NCI-H1417 treated with DMSO at 0.1 percent for 48 hours (cell line): ENCODE measurements at regions not wholly inside any gene's neighbourhood (a gene's known extent, or its start where the extent isn't known, plus 50 kb on each side); places are given as distances from the start of the nearest gene placed in this dataset.

ENCODE experiments used
- DNase-seq: peaks from one replicate; lab custom pipeline; 2025; lab: John Stamatoyannopoulos, UW

DNA sequence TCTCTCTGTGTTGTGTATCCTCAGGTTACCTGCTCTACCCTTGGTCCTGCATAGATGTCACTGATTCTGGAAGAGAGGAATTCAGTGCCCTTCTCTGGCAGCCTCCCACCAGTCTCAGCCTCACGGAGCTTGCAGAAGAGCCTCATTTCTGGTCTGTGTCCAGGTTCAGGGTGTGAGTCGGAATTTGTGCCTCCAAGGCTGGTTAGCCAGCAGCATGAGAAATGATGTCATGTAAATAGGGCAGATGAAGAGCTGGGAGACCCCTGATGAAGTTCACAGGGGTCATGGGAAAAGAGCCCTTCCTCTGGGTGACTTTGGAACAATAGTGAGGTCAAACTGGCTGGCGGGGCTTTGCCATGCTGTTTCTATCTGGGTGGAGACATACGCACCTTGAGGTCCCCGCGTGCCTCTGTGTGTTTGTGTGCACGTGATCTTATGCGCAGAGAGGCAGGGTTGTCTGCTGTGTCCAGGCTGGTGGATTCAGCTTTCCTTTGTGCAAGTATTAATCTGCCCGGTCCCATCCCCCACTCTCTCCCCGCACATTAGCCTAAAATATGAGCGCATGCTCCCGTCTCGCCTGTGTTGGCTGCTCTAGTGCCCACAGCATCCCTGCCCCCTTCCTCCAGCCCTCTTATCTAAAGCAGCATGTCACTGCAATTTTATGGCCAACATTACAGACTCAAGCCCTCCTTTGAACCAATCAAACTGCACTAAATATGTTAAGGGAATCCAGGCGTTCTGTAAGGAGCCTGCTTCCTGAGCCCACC is 256.3 kb upstream of the ZFHX3 start:
- DNase-seq, result no peak

GRCh38 chr16:73302942-73303341 is 255.0 kb upstream of the ZFHX3 start:
- DNase-seq, result no peak

DNA sequence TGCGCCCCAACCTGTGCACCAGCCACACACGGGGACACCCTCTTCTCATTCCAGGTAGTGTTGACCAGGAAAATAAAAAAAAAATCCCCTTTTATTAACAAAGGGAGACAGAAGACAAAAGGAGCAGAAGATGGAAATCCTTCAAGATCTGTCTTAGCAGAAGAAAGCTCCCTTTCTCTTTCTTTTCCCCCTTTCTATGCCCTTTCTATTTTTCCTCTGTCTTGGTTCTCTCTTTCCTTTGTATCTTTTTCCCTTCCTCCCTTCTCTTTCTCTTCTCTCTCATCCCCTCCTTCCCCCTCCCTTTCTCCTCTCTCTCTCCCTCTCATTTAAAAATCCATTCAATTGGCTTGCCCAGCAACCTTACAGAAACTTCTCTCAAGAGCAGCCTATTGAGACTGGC is 254.1 kb upstream of the ZFHX3 start:
- DNase-seq, result no peak

DNA sequence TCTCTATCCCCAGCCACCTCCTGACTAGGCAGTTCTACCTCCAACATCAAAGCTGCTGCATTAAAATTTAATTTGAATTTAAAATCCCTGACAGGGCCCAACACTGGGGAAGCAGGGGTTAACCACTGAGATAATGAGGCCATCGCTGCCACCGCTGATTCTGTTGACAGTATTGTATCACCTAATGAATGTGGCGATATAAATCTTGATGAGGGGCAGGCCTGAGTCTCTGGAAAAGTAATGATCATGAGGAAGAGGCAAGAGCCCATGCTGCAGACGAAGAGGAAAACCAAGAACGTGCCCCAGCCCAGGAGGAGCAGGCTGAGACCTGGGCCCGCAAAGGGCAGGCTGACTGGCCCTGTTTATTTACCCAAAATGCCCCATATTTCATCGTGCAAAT is 251.4 kb upstream of the ZFHX3 start:
- no peak for DNase-seq

DNA sequence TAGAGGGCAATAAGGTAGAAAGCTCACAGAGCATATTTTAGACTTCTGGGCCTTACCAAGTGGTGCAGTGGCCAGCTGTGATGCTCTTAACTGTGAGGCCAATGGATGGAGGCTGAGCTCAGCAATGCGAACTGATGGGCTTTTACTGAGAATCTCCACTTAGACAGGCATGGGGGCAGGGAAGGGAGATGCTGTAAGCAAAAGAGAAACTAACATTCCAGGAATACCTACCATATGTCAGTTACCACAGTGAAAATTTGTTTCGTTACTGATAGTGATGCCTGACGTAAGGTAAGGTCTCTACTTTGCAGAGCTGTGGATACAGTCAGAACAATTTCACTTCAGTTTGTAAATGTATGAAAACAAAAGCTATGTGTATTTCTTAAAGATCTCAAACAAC is 250.6 kb upstream of the ZFHX3 start:
- no peak for DNase-seq

GRCh38 chr16:73290258-73290657 is 242.3 kb upstream of the ZFHX3 start:
- no peak for DNase-seq

DNA sequence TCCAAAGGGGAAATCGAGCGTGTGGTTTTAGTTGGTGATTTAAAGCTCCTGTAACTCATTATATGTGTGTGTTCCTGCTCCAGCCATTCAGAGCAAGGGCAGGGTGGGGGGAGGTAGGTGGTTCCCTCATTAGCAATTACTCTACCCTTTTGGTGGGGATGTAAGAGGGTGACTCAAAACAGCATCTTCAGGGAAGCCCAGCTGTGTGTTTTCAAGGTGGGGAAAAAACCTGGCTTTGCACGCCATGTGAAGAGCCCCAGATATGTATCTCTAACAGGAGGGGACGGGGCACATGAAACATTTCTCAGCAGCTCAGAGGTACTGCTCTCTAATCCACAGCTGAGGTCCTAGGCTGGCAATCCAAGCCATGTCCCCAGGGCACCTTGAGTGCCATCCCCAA is 241.3 kb upstream of the ZFHX3 start:
- no peak for DNase-seq

- no peak for DNase-seq
These were observed 240.6 kb upstream of the ZFHX3 start for GRCh38 chr16:73288520-73288919.

DNA sequence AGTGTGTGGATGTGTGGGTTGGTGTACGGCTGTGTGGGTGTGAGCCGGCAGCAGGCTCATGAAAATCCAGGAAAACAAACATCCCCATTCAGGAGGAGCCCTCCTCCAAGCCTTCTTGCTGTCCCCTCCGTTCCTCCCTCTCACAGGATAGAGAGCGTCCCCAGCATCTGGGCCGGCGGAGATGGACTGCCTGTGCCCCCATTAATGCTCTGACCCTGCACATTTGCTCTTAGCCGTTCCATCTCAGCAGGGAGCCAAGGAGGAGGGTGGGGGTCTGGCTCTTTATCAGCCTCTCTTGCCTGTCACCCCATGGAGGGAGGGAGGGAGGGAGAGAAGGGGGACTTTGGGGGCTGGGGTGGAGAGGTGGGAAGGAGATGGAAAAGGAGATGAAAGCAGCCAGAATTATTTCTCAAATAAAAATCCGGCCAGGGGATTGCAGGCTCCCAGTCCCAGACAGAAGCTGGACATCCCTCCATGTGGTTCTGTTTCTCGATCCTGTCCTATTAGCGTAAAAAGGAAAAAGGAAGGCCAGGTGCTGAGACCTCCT is 240.0 kb upstream of the ZFHX3 start:
- no peak for DNase-seq

DNA sequence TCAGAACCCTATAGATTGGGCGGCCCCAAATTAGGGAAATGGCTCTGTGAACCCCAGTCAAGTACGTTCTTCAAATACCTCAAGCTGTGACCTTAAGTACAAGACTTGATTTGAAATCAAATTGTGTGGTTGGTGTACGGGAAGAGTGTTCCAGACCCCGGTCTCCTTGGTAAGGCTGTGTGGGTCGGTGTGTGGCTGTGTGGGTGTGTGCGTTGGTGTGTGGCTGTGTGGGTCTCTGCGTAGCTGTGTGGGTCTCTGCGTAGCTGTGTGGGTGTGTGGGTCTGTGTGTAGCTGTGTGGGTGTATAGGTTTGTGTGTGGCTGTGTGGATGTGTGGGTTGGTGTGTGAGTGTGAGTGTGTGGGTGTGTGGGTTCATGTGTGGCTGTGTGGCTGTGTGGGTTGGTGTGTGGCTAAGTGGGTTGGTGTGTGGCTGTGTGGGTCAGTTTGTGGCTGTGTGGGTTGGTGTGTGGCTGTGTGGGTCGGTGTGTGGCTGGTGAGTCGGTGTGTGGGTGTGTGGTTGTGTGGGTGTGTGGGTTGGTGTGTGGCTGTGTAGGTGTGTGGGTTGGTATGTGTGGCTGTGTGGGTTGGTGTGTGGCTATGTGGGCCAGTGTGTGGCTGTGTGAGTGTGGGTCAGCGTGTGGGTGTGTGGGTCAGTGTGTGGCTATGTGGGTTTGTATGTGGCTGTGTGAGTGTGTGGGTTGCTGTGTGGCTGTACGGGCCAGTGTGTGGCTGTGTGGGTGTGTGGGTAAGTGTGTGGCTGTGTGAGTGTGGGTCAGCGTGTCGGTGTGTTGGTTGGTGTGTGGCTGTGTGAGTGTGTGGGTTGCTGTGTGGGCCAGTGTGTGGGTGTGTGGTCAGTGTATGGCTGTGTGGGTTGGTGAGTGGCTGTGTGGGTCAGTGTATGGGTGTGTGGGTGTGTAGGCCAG is 238.7 kb upstream of the ZFHX3 start:
- DNase-seq, result no peak

GRCh38 chr16:73285436-73286201 is 237.7 kb upstream of the ZFHX3 start:
- no peak for DNase-seq

- DNase-seq, result no peak
These were observed 232.5 kb upstream of the ZFHX3 start for GRCh38 chr16:73280388-73280787.

- no peak for DNase-seq
These were observed 231.5 kb upstream of the ZFHX3 start for GRCh38 chr16:73279451-73279850.

DNA sequence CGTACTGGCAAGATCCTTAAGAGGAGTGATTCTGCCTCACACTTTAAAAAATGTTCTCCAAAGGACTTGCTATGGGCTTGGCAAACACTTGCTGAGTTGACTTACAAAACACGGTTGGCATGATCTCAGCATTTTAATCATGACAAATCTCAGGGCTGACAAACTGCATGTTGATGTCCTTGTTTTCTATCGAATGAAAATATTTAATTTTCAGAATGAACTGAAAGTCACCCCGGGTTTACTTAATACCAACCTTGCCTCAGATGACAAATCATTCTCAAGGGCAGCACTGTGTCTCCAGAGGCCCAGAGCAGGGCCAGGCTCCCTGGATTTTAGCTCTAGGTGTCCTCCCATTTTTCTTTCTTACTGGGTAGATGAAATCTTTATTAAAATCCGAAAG is 229.1 kb upstream of the ZFHX3 start:
- DNase-seq, result no peak

DNA sequence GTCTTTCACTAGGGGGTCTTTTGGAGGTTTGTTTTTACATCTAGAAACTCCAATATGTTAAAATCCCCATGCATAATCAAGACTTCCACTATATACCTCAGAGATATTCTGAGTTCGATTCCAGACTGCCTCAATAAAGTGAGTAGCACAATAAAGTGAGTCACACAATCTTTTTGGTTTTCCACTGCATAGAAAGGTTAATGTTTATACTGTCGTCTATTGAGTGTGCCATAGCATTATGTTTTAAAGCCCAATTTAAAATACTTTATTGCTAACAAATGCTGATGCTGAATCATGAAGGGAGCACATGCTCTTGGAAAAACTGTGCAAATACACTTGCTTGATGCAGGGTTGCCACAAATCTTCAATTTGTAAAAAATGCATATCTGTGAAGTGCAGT is 227.5 kb upstream of the ZFHX3 start:
- no peak for DNase-seq

GRCh38 chr16:73275024-73275423 is 227.1 kb upstream of the ZFHX3 start:
- DNase-seq, result no peak

DNA sequence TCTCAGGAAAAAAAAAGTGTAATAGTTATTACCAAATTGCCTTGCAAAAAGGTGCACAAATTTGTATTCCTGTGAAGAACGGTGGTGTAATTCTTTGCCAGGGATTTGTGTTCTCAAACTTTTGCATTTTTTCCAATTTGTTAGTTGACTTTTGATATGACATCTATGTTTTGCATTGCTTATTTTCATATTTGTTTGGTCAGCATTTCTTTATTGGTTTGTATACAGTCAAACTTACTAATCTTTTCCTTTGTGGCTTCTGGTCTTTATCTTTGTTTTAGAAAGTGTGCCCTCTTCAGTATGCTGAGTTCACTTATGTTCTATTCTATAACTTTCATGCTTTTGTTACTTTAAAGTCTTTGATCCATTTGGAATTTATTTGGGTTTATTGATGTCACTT is 226.2 kb upstream of the ZFHX3 start:
- no peak for DNase-seq

- peak; percentile 56 for DNase-seq
These were observed 220.6 kb upstream of the ZFHX3 start for GRCh38 chr16:73268366-73268993.

GRCh38 chr16:73265935-73266334 is 218.0 kb upstream of the ZFHX3 start:
- DNase-seq, result no peak

DNA sequence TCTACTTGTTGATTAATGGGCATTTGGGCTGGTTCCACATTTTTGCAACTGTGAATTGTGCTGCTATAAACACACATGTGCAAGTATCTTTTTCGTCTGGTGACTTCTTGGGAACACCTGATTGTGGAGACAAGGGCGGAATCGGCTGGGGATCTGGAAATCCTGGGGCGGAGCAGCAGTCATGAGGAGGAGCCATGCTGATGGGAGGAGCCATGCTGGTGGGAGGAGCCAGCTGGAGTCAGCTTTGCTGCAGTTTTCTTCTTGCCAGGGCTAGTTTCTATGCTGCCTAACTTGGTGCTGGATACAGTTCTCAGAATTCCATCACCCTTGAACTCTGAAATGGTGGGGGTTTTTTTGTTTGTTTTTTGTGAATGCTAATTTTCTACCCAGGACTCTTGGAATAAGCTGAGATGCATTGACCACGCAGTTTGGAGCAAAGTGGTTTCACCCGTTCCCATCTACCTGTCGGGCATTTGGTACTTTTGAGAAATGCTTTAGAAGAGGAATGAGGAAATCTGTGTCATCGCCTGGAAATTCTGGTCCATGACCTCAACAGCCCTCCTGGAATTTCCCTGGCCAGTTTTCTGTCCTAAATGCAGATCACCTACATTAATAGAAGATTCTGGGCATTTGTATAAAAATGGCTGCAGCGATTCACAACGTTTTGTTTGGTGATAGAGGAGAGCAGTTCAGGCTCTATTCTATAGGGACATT is 217.4 kb upstream of the ZFHX3 start:
- no peak for DNase-seq

DNA sequence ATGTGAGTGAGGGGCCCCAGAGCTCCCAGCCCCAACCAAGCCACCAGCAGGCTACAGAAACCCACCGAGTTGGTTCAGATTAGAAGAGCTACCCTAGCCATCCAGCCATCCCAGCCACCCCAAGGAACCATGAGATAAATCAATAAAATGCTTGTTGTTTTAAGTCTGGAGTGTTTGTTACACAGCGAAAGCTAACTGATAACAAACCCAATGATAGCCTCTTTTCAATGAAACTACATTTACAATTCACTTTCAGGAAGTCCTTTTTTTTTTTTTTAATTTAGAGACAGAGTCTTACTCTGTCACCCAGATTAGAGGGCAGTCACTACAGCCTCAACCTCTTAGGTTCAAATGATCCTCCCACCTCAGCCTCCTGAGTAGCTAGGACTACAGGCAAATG is 215.0 kb upstream of the ZFHX3 start:
- DNase-seq, result no peak
